Astrocyte (in vitro differentiated cells and primary cell): ENCODE measurements at regions not wholly inside any gene's neighbourhood (a gene's known extent, or its start where the extent isn't known, plus 50 kb on each side); places are given as distances from the start of the nearest gene placed in this dataset.

Experiments
- CTCF ChIP-seq: IDR thresholded peaks from 2 replicates; pipeline ENCODE4 v1.5.1; 2011; ENCODE audit warnings: low read depth, mild to moderate bottlenecking, inconsistent platforms, low read length, moderate library complexity; ENCODE audit not compliant: insufficient read depth
- EZH2 ChIP-seq: IDR thresholded peaks from 2 replicates; pipeline ENCODE4 v1.6.1; 2012; ENCODE audit warnings: mild to moderate bottlenecking, low read length, inconsistent platforms; ENCODE audit not compliant: insufficient read depth

- TF ChIP-seq CTCF (no peak), EZH2 (no peak)
Measured at GRCh38 chr3:177898185-177898584, 638.1 kb upstream of the KCNMB2 start.
